Loucy (cell line): ENCODE measurements at regions not wholly inside any gene's neighbourhood (a gene's known extent, or its start where the extent isn't known, plus 50 kb on each side); places are given as distances from the start of the nearest gene placed in this dataset.

ENCODE experiments used
- H2AFZ ChIP-seq: fragments of 200-600 bp; sonication (generic); 2 replicates; pipeline ENCODE4 v1.6.0; 2016; ENCODE audit warnings: antibody characterized with exemption, mild to moderate bottlenecking, low read length, moderate library complexity
- H3F3A ChIP-seq: fragments of 200-600 bp; 2 replicates; pipeline ENCODE4 v1.6.0; 2016; ENCODE audit warnings: antibody characterized with exemption, low read depth, mild to moderate bottlenecking
- H3K27me3 ChIP-seq: fragments of 200-600 bp; sonication (generic); 2 replicates; pipeline ENCODE4 v1.6.1; 2014; ENCODE audit warnings: low read length, mild to moderate bottlenecking; ENCODE audit not compliant: insufficient read depth, poor library complexity, severe bottlenecking
- H3K36me3 ChIP-seq: fragments of 200-600 bp; sonication (generic); 2 replicates; pipeline ENCODE4 v1.6.1; 2016; ENCODE audit warnings: low read length; ENCODE audit not compliant: insufficient read depth
- H3K4me1 ChIP-seq: fragments of 200-600 bp; sonication (generic); 2 replicates; pipeline ENCODE4 v1.5.1; 2014; ENCODE audit warnings: low read length, mild to moderate bottlenecking; ENCODE audit not compliant: insufficient read depth, poor library complexity, severe bottlenecking
- H3K4me2 ChIP-seq: fragments of 200-600 bp; sonication (generic); 2 replicates; pipeline ENCODE4 v1.6.0; 2014; ENCODE audit warnings: antibody characterized with exemption, low read length, low read depth, mild to moderate bottlenecking; ENCODE audit not compliant: poor library complexity, severe bottlenecking
- H3K4me3 ChIP-seq: fragments of 200-600 bp; sonication (generic); 2 replicates; pipeline ENCODE4 v1.5.1; 2014; ENCODE audit warnings: low read length, mild to moderate bottlenecking, mixed read lengths; ENCODE audit not compliant: poor library complexity, severe bottlenecking
- H3K79me2 ChIP-seq: fragments of 200-600 bp; sonication (generic); 2 replicates; pipeline ENCODE4 v1.6.1; 2014; ENCODE audit warnings: low read length; ENCODE audit not compliant: insufficient read depth
- H3K9ac ChIP-seq: fragments of 200-600 bp; sonication (generic); 2 replicates; pipeline ENCODE4 v1.6.0; 2014; ENCODE audit warnings: mild to moderate bottlenecking, low read depth, low read length, moderate library complexity; ENCODE audit not compliant: poor library complexity, severe bottlenecking
- H3K9me2 ChIP-seq: fragments of 200-600 bp; sonication (generic); replicated peaks from 2 replicates; pipeline ENCODE4 v1.6.1; 2016; ENCODE audit warnings: low read depth, low read length, mixed read lengths
- H3K9me3 ChIP-seq: fragments of 200-600 bp; sonication (generic); 2 replicates; pipeline ENCODE4 v1.6.1; 2014; ENCODE audit warnings: mild to moderate bottlenecking, antibody characterized with exemption, low read length, low read depth; ENCODE audit not compliant: insufficient read depth
- H4K20me1 ChIP-seq: fragments of 200-600 bp; sonication (generic); 2 replicates; pipeline ENCODE4 v1.6.0; 2014; ENCODE audit warnings: antibody characterized with exemption, low read length, mild to moderate bottlenecking; ENCODE audit not compliant: insufficient read depth, poor library complexity, severe bottlenecking
- CTCF ChIP-seq: fragments of 200-600 bp; sonication (generic); conservative IDR thresholded peaks from 2 replicates; pipeline ENCODE4 v1.5.1; 2014; ENCODE audit warnings: mild to moderate bottlenecking, antibody characterized with exemption, low read length
- EZH2phosphoT487 ChIP-seq: fragments of 200-600 bp; IDR thresholded peaks from 2 replicates; pipeline ENCODE4 v1.6.1; 2018; ENCODE audit warnings: antibody characterized with exemption, mild to moderate bottlenecking, moderate library complexity, borderline replicate concordance

GRCh38 chr12:126898562-126898961 is 1368.4 kb upstream of the TMEM132C start:
- Histone ChIP-seq H3K9me2 (no peaks in the 10 kb centered on the region), H3K9me3 (no peaks in the 10 kb centered on the region), H3K4me2 (no peak overlapping the region), H4K20me1 (no peaks in the 10 kb centered on the region), H2AFZ (no peak overlapping the region), H3K4me1 (no peaks in the 10 kb centered on the region), H3K79me2 (no peaks in the 10 kb centered on the region), H3K36me3 (no peaks in the 10 kb centered on the region), H3K27me3 (no peaks in the 10 kb centered on the region), H3K9ac (no peak overlapping the region), H3K4me3 (no peak overlapping the region), H3F3A (no peaks in the 10 kb centered on the region)
- TF ChIP-seq EZH2phosphoT487, result no peak
- no peak for TF ChIP-seq CTCF

- Histone ChIP-seq H3K4me1 (no peaks in the 10 kb centered on the region), H3K9me3 (no peaks in the 10 kb centered on the region), H3K27me3 (no peaks in the 10 kb centered on the region), H2AFZ (no peak overlapping the region), H3K9ac (no peak overlapping the region), H4K20me1 (no peaks in the 10 kb centered on the region), H3K79me2 (no peaks in the 10 kb centered on the region), H3K36me3 (no peaks in the 10 kb centered on the region), H3K9me2 (no peaks in the 10 kb centered on the region), H3K4me3 (no peak overlapping the region), H3F3A (no peaks in the 10 kb centered on the region), H3K4me2 (no peak overlapping the region)
- no peak for TF ChIP-seq EZH2phosphoT487
- no peak for TF ChIP-seq CTCF
Observed at GRCh38 chr12:126899926-126900792, 1366.8 kb upstream of the TMEM132C start.

GRCh38 chr12:126903027-126903876 is 1363.7 kb upstream of the TMEM132C start:
- Histone ChIP-seq H3K4me2 (no peak overlapping the region), H3K4me3 (no peak overlapping the region), H3K36me3 (no peaks in the 10 kb centered on the region), H3K4me1 (no peaks in the 10 kb centered on the region), H3K9me2 (no peaks in the 10 kb centered on the region), H3K27me3 (no peaks in the 10 kb centered on the region), H3K9ac (no peak overlapping the region), H2AFZ (no peak overlapping the region), H3K79me2 (no peaks in the 10 kb centered on the region), H3F3A (no peaks in the 10 kb centered on the region), H4K20me1 (no peaks in the 10 kb centered on the region), H3K9me3 (no peaks in the 10 kb centered on the region)
- TF ChIP-seq EZH2phosphoT487, result no peak
- no peak for TF ChIP-seq CTCF
